ENCODE measurements at regions not wholly inside any gene's neighbourhood (a gene's known extent, or its start where the extent isn't known, plus 50 kb on each side); places are given as distances from the start of the nearest gene placed in this dataset.

DNA sequence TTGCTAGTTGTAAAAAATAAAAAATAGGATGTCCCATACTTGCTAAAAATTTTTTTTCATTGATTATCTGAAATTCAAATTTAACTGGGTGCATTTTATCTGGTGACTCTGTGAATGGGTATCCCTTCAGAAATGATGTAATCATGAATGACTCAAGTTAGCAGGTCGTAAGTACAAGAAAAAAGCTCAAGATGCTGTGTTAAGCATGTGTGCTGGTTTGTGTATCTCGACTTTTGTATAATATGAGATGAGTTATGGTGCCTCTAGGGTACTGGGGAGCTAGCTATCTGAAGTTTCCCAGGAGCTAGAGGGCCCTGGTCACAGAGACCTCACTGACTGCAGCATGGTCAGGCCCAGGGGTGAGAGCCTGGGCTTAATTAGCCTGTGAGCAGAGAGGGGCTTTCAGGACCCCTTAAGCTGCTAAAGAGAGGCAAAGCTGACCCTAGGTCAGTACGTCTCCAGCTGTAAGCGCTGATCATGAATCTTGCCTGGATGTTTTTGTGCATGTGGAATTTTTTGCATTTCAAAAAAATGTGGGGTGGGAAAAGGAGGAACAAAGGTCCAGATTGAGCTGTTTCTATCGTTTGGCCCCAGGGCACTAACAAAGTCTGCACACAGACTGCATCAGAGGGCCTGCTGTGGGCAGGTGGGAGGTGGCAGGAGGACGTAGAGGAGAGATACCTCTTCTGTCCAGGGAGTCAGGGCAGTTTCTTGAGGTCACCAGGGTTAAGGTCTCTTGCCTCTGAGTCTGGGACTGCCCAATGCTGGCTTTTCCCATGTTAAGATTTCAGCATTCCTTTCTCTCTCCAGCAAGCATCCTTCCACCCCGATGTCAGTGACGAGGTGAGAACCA is 233.2 kb upstream of the TPM1 start:
- TF ChIP-seq, protein P1, sequence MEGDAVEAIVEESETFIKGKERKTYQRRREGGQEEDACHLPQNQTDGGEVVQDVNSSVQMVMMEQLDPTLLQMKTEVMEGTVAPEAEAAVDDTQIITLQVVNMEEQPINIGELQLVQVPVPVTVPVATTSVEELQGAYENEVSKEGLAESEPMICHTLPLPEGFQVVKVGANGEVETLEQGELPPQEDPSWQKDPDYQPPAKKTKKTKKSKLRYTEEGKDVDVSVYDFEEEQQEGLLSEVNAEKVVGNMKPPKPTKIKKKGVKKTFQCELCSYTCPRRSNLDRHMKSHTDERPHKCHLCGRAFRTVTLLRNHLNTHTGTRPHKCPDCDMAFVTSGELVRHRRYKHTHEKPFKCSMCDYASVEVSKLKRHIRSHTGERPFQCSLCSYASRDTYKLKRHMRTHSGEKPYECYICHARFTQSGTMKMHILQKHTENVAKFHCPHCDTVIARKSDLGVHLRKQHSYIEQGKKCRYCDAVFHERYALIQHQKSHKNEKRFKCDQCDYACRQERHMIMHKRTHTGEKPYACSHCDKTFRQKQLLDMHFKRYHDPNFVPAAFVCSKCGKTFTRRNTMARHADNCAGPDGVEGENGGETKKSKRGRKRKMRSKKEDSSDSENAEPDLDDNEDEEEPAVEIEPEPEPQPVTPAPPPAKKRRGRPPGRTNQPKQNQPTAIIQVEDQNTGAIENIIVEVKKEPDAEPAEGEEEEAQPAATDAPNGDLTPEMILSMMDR (IDR thresholded peaks at IDR 0.05; ENCODE audit: poor library complexity), result no peak
- no peak for TF ChIP-seq EZH2 (IDR thresholded peaks at IDR 0.05; ENCODE audit: borderline replicate concordance)
